ENCODE measurements at regions not wholly inside any gene's neighbourhood (a gene's known extent, or its start where the extent isn't known, plus 50 kb on each side); places are given as distances from the start of the nearest gene placed in this dataset.
"Not testable (repeated sequence)": the region's sequence is repeated elsewhere in the genome, so short reads cannot be mapped to it uniquely, and the experiment has no call there.

GRCh38 chr20:58573257-58573656 lies 58.1 kb upstream of the APCDD1L start (continued):
- no peak for TF ChIP-seq ZNF670 (tag by site-specific recombination; IDR thresholded peaks at IDR 0.05; ENCODE audit: low read depth)

DNA sequence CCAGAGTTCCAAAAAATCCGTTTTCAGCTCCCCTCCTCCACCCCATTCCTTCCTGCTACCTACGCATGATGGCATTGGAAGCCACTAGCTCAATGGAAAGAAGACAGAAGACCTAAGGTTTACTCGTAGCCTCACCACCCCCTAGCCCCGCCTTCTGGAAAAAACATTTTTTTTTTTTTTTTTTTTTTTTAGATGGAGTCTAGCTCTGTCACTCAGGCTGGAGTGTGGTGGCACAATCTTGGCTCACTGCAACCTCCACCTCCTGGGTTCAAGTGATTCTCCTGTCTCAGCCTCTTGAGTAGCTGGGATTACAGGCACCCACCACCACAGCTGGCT lies 57.2 kb upstream of the APCDD1L start:
- CTCF ChIA-PET = not testable (repeated sequence)

GRCh38 chr20:58571693-58572427 lies 56.7 kb upstream of the APCDD1L start:
- H3K4me3 ChIP-seq (ENCODE audit: low read depth, low read length) = no peak overlapping the region
- H3K4me1 ChIP-seq (ENCODE audit: control insufficient read depth, insufficient read depth, low read length) = peaks cover 2% of the 10 kb centered on the region; the same call in 1 of the 2 replicates
- H3K27ac ChIP-seq (ENCODE audit: extremely low read depth, low read depth, low read length) = no peak overlapping the region
- no peaks in the 10 kb centered on the region for H3K36me3 ChIP-seq (ENCODE audit: control insufficient read depth in 2 of 2, insufficient read depth in 1 of 2, low read length in 2 of 2)
- H3K9me3 ChIP-seq (ENCODE audit: control insufficient read depth, insufficient read depth, low read depth, low read length) = no peaks in the 10 kb centered on the region
- ChIA-PET POLR2A (no interaction called here), CTCF (no interaction called here)
- TF ChIP-seq, protein P1, sequence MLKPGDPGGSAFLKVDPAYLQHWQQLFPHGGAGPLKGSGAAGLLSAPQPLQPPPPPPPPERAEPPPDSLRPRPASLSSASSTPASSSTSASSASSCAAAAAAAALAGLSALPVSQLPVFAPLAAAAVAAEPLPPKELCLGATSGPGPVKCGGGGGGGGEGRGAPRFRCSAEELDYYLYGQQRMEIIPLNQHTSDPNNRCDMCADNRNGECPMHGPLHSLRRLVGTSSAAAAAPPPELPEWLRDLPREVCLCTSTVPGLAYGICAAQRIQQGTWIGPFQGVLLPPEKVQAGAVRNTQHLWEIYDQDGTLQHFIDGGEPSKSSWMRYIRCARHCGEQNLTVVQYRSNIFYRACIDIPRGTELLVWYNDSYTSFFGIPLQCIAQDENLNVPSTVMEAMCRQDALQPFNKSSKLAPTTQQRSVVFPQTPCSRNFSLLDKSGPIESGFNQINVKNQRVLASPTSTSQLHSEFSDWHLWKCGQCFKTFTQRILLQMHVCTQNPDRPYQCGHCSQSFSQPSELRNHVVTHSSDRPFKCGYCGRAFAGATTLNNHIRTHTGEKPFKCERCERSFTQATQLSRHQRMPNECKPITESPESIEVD (tag by site-specific recombination; IDR thresholded peaks at IDR 0.05) = peak; percentile 74
- TF ChIP-seq ZNF76 (tag by site-specific recombination; IDR thresholded peaks at IDR 0.05; ENCODE audit: borderline replicate concordance, low read depth) (no peak), ZXDB (tag by site-specific recombination; IDR thresholded peaks at IDR 0.05) (0 out of 2 replicates have a peak, but pooled peaks have one; percentile 49), ZBTB17 (tag by site-specific recombination; IDR thresholded peaks at IDR 0.05) (peak; percentile 53; the same call in 1 of the 2 replicates)

More for the DNA sequence above, 57.2 kb upstream of the APCDD1L start:
- H3K36me3 ChIP-seq (ENCODE audit: control insufficient read depth in 2 of 2, insufficient read depth in 1 of 2, low read length in 2 of 2); H3K27ac ChIP-seq (ENCODE audit: extremely low read depth, low read depth, low read length); H3K4me1 ChIP-seq (ENCODE audit: control insufficient read depth, insufficient read depth, low read length); H3K4me3 ChIP-seq (ENCODE audit: low read depth, low read length); POLR2A ChIA-PET; H3K9me3 ChIP-seq (ENCODE audit: control insufficient read depth, insufficient read depth, low read depth, low read length): not testable (repeated sequence)
- TF ChIP-seq ZNF335 (tag by site-specific recombination; conservative IDR thresholded peaks at IDR 0.05) = 0 out of 2 replicates have a peak, but pooled peaks have one; percentile 8
- TF ChIP-seq, protein P2, sequence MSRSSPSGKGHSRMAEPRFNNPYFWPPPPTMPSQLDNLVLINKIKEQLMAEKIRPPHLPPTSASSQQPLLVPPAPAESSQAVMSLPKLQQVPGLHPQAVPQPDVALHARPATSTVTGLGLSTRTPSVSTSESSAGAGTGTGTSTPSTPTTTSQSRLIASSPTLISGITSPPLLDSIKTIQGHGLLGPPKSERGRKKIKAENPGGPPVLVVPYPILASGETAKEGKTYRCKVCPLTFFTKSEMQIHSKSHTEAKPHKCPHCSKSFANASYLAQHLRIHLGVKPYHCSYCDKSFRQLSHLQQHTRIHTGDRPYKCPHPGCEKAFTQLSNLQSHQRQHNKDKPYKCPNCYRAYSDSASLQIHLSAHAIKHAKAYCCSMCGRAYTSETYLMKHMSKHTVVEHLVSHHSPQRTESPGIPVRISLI (tag by site-specific recombination; IDR thresholded peaks at IDR 0.05) = peak; percentile 84
- peak; percentile 64; the same call in 1 of the 2 replicates for TF ChIP-seq PRDM4 (tag by site-specific recombination; IDR thresholded peaks at IDR 0.05)

- ChIA-PET POLR2A (no interaction called here), CTCF (no interaction called here)
- peaks cover 2% of the 10 kb centered on the region; the same call in 1 of the 2 replicates for H3K4me1 ChIP-seq (ENCODE audit: control insufficient read depth, insufficient read depth, low read length)
- H3K27ac ChIP-seq (ENCODE audit: extremely low read depth, low read depth, low read length) = no peak overlapping the region
- no peaks in the 10 kb centered on the region for H3K9me3 ChIP-seq (ENCODE audit: control insufficient read depth, insufficient read depth, low read depth, low read length)
- H3K4me3 ChIP-seq (ENCODE audit: low read depth, low read length) = no peak overlapping the region
- H3K36me3 ChIP-seq (ENCODE audit: control insufficient read depth in 2 of 2, insufficient read depth in 1 of 2, low read length in 2 of 2) = no peaks in the 10 kb centered on the region
- TF ChIP-seq KLF16 (tag by site-specific recombination; IDR thresholded peaks at IDR 0.05) (no peak), REPIN1 (tag by site-specific recombination; IDR thresholded peaks at IDR 0.05; ENCODE audit: low read depth) (no peak), SALL2 (tag by site-specific recombination; IDR thresholded peaks at IDR 0.05; ENCODE audit: borderline replicate concordance) (no peak), ZSCAN4 (tag by site-specific recombination; IDR thresholded peaks at IDR 0.05) (no peak), PRDM4 (tag by site-specific recombination; IDR thresholded peaks at IDR 0.05) (no peak)
- TF ChIP-seq, protein P3, sequence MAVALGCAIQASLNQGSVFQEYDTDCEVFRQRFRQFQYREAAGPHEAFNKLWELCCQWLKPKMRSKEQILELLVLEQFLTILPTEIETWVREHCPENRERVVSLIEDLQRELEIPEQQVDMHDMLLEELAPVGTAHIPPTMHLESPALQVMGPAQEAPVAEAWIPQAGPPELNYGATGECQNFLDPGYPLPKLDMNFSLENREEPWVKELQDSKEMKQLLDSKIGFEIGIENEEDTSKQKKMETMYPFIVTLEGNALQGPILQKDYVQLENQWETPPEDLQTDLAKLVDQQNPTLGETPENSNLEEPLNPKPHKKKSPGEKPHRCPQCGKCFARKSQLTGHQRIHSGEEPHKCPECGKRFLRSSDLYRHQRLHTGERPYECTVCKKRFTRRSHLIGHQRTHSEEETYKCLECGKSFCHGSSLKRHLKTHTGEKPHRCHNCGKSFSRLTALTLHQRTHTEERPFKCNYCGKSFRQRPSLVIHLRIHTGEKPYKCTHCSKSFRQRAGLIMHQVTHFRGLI (tag by site-specific recombination; IDR thresholded peaks at IDR 0.05) = no peak
- TF ChIP-seq, protein P4, sequence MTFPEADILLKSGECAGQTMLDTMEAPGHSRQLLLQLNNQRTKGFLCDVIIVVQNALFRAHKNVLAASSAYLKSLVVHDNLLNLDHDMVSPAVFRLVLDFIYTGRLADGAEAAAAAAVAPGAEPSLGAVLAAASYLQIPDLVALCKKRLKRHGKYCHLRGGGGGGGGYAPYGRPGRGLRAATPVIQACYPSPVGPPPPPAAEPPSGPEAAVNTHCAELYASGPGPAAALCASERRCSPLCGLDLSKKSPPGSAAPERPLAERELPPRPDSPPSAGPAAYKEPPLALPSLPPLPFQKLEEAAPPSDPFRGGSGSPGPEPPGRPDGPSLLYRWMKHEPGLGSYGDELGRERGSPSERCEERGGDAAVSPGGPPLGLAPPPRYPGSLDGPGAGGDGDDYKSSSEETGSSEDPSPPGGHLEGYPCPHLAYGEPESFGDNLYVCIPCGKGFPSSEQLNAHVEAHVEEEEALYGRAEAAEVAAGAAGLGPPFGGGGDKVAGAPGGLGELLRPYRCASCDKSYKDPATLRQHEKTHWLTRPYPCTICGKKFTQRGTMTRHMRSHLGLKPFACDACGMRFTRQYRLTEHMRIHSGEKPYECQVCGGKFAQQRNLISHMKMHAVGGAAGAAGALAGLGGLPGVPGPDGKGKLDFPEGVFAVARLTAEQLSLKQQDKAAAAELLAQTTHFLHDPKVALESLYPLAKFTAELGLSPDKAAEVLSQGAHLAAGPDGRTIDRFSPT (tag by site-specific recombination; IDR thresholded peaks at IDR 0.05) = no peak
Measured at GRCh38 chr20:58571356-58571692, 56.1 kb upstream of the APCDD1L start.

All from HEK293 (cell line).